ENCODE measurements at regions not wholly inside any gene's neighbourhood (a gene's known extent, or its start where the extent isn't known, plus 50 kb on each side); places are given as distances from the start of the nearest gene placed in this dataset.

GRCh38 chr4:36904823-36905222, 339.7 kb upstream of the NWD2 start:
- no peak for TF ChIP-seq POLR2A (IDR thresholded peaks at IDR 0.05)
- TF ChIP-seq EP300 (IDR thresholded peaks at IDR 0.05): no peak
- TF ChIP-seq, protein P1, sequence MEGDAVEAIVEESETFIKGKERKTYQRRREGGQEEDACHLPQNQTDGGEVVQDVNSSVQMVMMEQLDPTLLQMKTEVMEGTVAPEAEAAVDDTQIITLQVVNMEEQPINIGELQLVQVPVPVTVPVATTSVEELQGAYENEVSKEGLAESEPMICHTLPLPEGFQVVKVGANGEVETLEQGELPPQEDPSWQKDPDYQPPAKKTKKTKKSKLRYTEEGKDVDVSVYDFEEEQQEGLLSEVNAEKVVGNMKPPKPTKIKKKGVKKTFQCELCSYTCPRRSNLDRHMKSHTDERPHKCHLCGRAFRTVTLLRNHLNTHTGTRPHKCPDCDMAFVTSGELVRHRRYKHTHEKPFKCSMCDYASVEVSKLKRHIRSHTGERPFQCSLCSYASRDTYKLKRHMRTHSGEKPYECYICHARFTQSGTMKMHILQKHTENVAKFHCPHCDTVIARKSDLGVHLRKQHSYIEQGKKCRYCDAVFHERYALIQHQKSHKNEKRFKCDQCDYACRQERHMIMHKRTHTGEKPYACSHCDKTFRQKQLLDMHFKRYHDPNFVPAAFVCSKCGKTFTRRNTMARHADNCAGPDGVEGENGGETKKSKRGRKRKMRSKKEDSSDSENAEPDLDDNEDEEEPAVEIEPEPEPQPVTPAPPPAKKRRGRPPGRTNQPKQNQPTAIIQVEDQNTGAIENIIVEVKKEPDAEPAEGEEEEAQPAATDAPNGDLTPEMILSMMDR (IDR thresholded peaks at IDR 0.05): no peak
- no peak for TF ChIP-seq POLR2AphosphoS5 (IDR thresholded peaks at IDR 0.05)
- no peaks in the 10 kb centered on the region for H3K4me1 ChIP-seq
- H3K4me3 ChIP-seq: no peak overlapping the region
- WGBS, 2 donors: 90 to 93% methylated on average over 3 of the region's 3 CpGs
- no peak for DNase-seq
- no peaks in the 10 kb centered on the region for H3K9me3 ChIP-seq
- intact Hi-C loops (cut with DNase I): no loop called here
- H3K27me3 ChIP-seq: no peaks in the 10 kb centered on the region
- H3K36me3 ChIP-seq: no peaks in the 10 kb centered on the region
- H3K27ac ChIP-seq: no peak overlapping the region

DNA sequence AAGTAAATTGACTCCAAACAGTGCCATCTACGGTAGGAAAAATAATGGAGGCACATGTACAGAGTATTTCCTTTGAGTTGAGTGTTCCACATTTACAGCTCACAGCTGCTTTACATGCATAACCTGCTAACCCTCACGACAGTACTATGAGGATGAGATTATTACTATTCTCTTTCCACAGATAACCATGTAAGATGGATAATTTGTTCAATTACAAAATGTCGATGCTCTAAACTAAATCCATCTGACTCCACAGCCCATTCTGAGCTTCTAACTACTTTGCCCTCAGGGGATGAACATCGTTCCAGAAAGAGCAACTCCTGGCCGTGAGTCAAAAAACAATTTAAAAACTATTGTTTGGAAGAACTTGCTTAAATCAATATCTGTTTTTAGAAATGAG, 330.4 kb upstream of the NWD2 start:
- no peak for DNase-seq
- H3K36me3 ChIP-seq: no peaks in the 10 kb centered on the region
- H3K4me3 ChIP-seq: no peak overlapping the region
- WGBS, 2 donors: 79 to 85% methylated on average over 5 of the region's 5 CpGs
- no peaks in the 10 kb centered on the region for H3K9me3 ChIP-seq
- no peaks in the 10 kb centered on the region for H3K4me1 ChIP-seq
- H3K27ac ChIP-seq: no peak overlapping the region
- TF ChIP-seq EP300 (IDR thresholded peaks at IDR 0.05): no peak
- intact Hi-C loops (cut with DNase I): no loop called here
- no peaks in the 10 kb centered on the region for H3K27me3 ChIP-seq

GRCh38 chr4:36915717-36916116, 328.8 kb upstream of the NWD2 start:
- H3K4me1 ChIP-seq: no peaks in the 10 kb centered on the region
- intact Hi-C loops (cut with DNase I): no loop called here
- no peak overlapping the region for H3K4me3 ChIP-seq
- H3K27me3 ChIP-seq: no peaks in the 10 kb centered on the region
- no peaks in the 10 kb centered on the region for H3K36me3 ChIP-seq
- H3K27ac ChIP-seq: no peak overlapping the region
- TF ChIP-seq, protein P1 (IDR thresholded peaks at IDR 0.05): no peak
- no peak for TF ChIP-seq POLR2AphosphoS5 (IDR thresholded peaks at IDR 0.05)
- no peak for TF ChIP-seq EP300 (IDR thresholded peaks at IDR 0.05)
- TF ChIP-seq POLR2A (IDR thresholded peaks at IDR 0.05): no peak
- WGBS, 2 donors: 6 to 31% methylated on average over 2 of the region's 2 CpGs
- H3K9me3 ChIP-seq: no peaks in the 10 kb centered on the region
- no peak for DNase-seq

GRCh38 chr4:36917413-36917812, 327.1 kb upstream of the NWD2 start:
- 83 to 94% methylated on average over 6 of the region's 6 CpGs for WGBS, 2 donors
- no peak overlapping the region for H3K27ac ChIP-seq
- no peak for DNase-seq
- H3K36me3 ChIP-seq: no peaks in the 10 kb centered on the region
- H3K27me3 ChIP-seq: no peaks in the 10 kb centered on the region
- H3K4me3 ChIP-seq: no peak overlapping the region
- no peaks in the 10 kb centered on the region for H3K9me3 ChIP-seq
- TF ChIP-seq, protein P1 (IDR thresholded peaks at IDR 0.05): no peak
- no peak for TF ChIP-seq POLR2A (IDR thresholded peaks at IDR 0.05)
- intact Hi-C loops (cut with DNase I): no loop called here
- no peaks in the 10 kb centered on the region for H3K4me1 ChIP-seq

DNA sequence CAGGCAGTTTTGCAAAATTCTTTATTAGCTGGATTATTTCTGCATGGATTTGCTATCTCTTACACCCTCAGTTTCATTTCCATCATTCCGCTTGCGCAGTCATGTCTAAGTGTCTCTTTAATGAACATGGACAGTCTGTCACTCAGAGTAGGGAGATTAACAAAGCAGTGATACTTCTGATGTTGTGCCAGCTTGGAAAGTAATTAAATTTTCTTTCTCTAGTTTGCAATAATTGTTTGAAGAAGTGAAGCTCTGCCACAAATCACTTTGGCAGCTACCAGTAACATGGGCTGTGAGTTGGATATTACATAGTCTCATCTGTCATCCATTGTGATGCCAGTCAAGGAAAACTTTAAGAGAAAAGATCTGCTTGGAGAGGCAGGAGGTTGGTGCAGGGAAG, 324.8 kb upstream of the NWD2 start:
- 73 to 97% methylated on average over 2 of the region's 2 CpGs for WGBS, 2 donors
- Histone ChIP-seq H3K27ac (no peak overlapping the region), H3K36me3 (no peaks in the 10 kb centered on the region), H3K9me3 (no peaks in the 10 kb centered on the region), H3K27me3 (no peaks in the 10 kb centered on the region), H3K4me3 (no peak overlapping the region), H3K4me1 (no peaks in the 10 kb centered on the region)
- intact Hi-C loops (cut with DNase I): no loop called here
- DNase-seq: no peak
- no peak for TF ChIP-seq POLR2AphosphoS5 (IDR thresholded peaks at IDR 0.05)

DNA sequence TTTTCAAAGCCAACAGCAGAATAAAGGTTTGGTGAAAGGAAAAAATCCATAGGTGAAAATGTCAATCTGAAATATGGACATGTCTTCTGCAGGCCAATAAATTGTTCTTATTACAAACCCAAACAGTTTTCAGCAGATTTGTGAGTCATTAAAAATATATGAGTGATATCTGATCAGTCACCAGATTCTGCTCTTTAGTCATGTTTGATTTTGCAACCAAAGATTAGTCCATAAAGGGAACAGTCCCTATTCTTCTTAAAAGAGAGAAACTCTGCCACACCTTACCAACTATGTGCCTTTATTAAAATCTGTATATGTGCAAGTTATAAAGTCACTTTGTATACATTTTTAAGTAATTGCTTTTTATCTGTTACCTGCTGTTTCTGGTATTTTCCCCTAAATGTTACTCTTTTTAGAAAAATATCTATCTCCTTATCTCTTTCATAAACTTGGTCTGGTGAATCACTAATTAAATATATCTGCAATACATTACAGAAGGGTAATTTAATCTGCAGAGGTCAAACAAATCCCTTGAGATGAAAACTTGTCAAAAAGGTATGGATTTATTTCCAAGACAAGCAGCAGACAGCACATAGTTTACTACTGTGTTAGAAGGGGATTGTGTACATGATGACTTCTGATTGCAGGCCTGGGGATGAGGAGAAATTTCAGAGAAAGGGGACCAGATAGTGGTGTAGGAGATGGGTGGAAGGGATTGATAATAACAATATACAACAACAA, 322.9 kb upstream of the NWD2 start:
- Histone ChIP-seq H3K9me3 (no peaks in the 10 kb centered on the region), H3K36me3 (no peaks in the 10 kb centered on the region), H3K27me3 (no peaks in the 10 kb centered on the region)

More for the DNA sequence above, 322.9 kb upstream of the NWD2 start:
- Histone ChIP-seq H3K27ac (no peak overlapping the region), H3K4me3 (no peak overlapping the region), H3K4me1 (no peaks in the 10 kb centered on the region)
- DNase-seq: no peak
- intact Hi-C loops (cut with DNase I): no loop called here
- TF ChIP-seq POLR2A (IDR thresholded peaks at IDR 0.05) (no peak), POLR2AphosphoS5 (IDR thresholded peaks at IDR 0.05) (no peak), EP300 (IDR thresholded peaks at IDR 0.05) (no peak)
- TF ChIP-seq, protein P1 (IDR thresholded peaks at IDR 0.05): no peak

Data from sigmoid colon (tissue), 6 donors.